ENCODE measurements at regions not wholly inside any gene's neighbourhood (a gene's known extent, or its start where the extent isn't known, plus 50 kb on each side); places are given as distances from the start of the nearest gene placed in this dataset.

- TF ChIP-seq POLR2A (IDR thresholded peaks at IDR 0.05; ENCODE audit: low read depth, low read length) (no peak), POLR2AphosphoS5 (IDR thresholded peaks at IDR 0.05; ENCODE audit: low read depth, low read length) (no peak)
Measured at GRCh38 chr5:155807884-155808576, 518.9 kb upstream of the SGCD start.

Measured in GM12892 (cell line).